T-cell (primary cell): ENCODE measurements at regions not wholly inside any gene's neighbourhood (a gene's known extent, or its start where the extent isn't known, plus 50 kb on each side); places are given as distances from the start of the nearest gene placed in this dataset.

Experiments
- ATAC-seq, 4 experiments: fragments of 200-7000 bp in 3 of 4; fragments of 150-1000 bp in 1 of 4; cut with Tn5 transposase; replicated peaks in 1 of 4; 1 replicate in 3 of 4; 2 replicates in 1 of 4; pipeline ENCODE4 v1.10.0; 2021; ENCODE audit warnings: moderate library complexity in 3 of 4, mild to moderate bottlenecking in 2 of 4, moderate number of reproducible peaks in 1 of 4
- CTCF ChIA-PET, 2 donors: fragments of 300-600 bp; sonication (Branson Sonifier 250); formaldehyde crosslinking; loops; one replicate each; lab custom pipeline; 2022; ENCODE audit warnings: antibody characterized with exemption in 2 of 2; lab: Charles Lee
- POLR2A ChIA-PET, 2 donors: fragments of 300-600 bp; sonication (Branson Sonifier 250); formaldehyde crosslinking; loops; one replicate each; lab custom pipeline; 2022; ENCODE audit warnings: antibody characterized with exemption in 2 of 2; lab: Charles Lee
- DNase-seq, 35 experiments: peaks; one replicate each; pipeline versions ENCODE4 v3.0.0 to v3.0.0-alpha.2; 2013 to 2023
- H3K27ac ChIP-seq: one replicate; pipeline ENCODE4 v1.5.1; 2013; ENCODE audit warnings: low read length
- H3K27me3 ChIP-seq, 2 experiments: replicated peaks in 1 of 2; 1 replicate in 1 of 2; 2 replicates in 1 of 2; pipeline versions ENCODE4 v1.6.1 to v1.7.0; 2013; ENCODE audit warnings: low read length in 1 of 2, mixed read lengths in 1 of 2; ENCODE audit not compliant: control insufficient read depth in 2 of 2, insufficient read depth in 2 of 2; ENCODE audit errors: extremely low read depth in 1 of 2
- H3K36me3 ChIP-seq, 2 donors: 1 replicate in 1 of 2; 2 replicates in 1 of 2; pipeline versions ENCODE4 v1.6.1 to v1.7.0; 2013; ENCODE audit warnings: low read length in 1 of 2; ENCODE audit not compliant: control insufficient read depth in 2 of 2, insufficient read depth in 1 of 2; ENCODE audit errors: extremely low read depth in 1 of 2
- H3K4me1 ChIP-seq, 2 experiments: 1 replicate in 1 of 2; 2 replicates in 1 of 2; pipeline versions ENCODE4 v1.6.1 to v1.7.0; 2013; ENCODE audit warnings: low read length in 2 of 2, mixed read lengths in 1 of 2; ENCODE audit not compliant: insufficient read depth in 2 of 2, control insufficient read depth in 1 of 2; ENCODE audit errors: extremely low read depth in 1 of 2
- H3K4me3 ChIP-seq, 2 donors: 1 replicate in 1 of 2; 2 replicates in 1 of 2; pipeline versions ENCODE4 v1.5.1 to v1.7.0; 2013; ENCODE audit warnings: mild to moderate bottlenecking in 2 of 2, low read length in 1 of 2, moderate library complexity in 1 of 2; ENCODE audit not compliant: control insufficient read depth in 1 of 2; ENCODE audit errors: extremely low read depth in 1 of 2
- H3K9me3 ChIP-seq: 2 replicates; pipeline ENCODE4 v1.7.0; 2013
- H3K27ac Mint-ChIP-seq, 2 donors: one replicate each; pipeline ENCODE4 v1.8.0; 2020 to 2021; ENCODE audit warnings: mild to moderate bottlenecking in 2 of 2, mixed read lengths in 2 of 2
- H3K27me3 Mint-ChIP-seq, 2 donors: one replicate each; pipeline ENCODE4 v1.8.0; 2021 to 2022; ENCODE audit warnings: mixed read lengths in 2 of 2
- H3K36me3 Mint-ChIP-seq: one replicate; pipeline ENCODE4 v1.8.0; 2021; ENCODE audit warnings: mixed read lengths
- H3K4me1 Mint-ChIP-seq, 3 donors: one replicate each; pipeline ENCODE4 v1.8.0; 2020 to 2022; ENCODE audit warnings: mixed read lengths in 3 of 3, mild to moderate bottlenecking in 1 of 3
- H3K4me3 Mint-ChIP-seq, 3 donors: one replicate each; pipeline ENCODE4 v1.8.0; 2020 to 2022; ENCODE audit warnings: mild to moderate bottlenecking in 3 of 3, mixed read lengths in 3 of 3, moderate library complexity in 3 of 3
- H3K9me3 Mint-ChIP-seq, 3 donors: one replicate each; pipeline ENCODE4 v1.8.0; 2020 to 2022; ENCODE audit warnings: mixed read lengths in 3 of 3
- WGBS: methylation state at CpG from one replicate; pipeline ENCODE4 v1.1.5; 2013; ENCODE audit warnings: missing lambda C conversion rate; ENCODE audit not compliant: insufficient coverage; 5-methylcytosine and 5-hydroxymethylcytosine counted together

DNA sequence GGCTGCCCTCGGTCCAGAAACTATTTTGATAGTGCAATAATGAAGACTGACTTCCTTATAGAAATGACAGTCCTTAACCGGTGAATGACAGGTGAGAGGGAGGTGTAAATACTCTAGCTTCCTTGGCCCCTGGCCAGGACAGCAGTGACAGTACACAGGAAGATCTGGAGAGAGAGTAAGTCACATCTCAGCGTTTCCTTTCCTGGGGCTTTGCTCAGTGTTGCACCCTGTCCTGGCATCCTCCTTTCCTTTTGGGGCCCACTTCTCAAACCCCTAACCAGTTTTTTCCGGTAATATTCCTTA lies 336.9 kb downstream of the CD83 start:
- Histone ChIP-seq H3K27ac (no peak overlapping the region), H3K4me1 (peaks cover 42 to 44% of the 10 kb centered on the region in 2 experiments), H3K4me3 (no peak overlapping the region), H3K27me3 (no peaks in the 10 kb centered on the region), H3K36me3 (no peaks in the 10 kb centered on the region), H3K9me3 (no peaks in the 10 kb centered on the region)
- DNase-seq (peak in 34 of 35 experiments; percentile 12 to 69 (median 32)), ATAC-seq (peak; percentile 46 to 80 (median 65))
- no peaks in the 10 kb centered on the region for H3K27me3 Mint-ChIP-seq
- 14% methylated on average over 2 of the region's 4 CpGs for WGBS
- H3K36me3 Mint-ChIP-seq, result no peaks in the 10 kb centered on the region
- peaks cover 54 to 59% (median 57%) of the 10 kb centered on the region in 3 donors for H3K4me1 Mint-ChIP-seq
- peak overlapping the region in 2 of 3 donors; percentile 18 to 77 for H3K4me3 Mint-ChIP-seq
- ChIA-PET POLR2A (no interaction called here), CTCF (interaction anchor here in 1 of 2 donors (0.5 to 0.6 kb wide), 3 partner anchors 39 to 526 kb away, joined by 3 read pairs; no protein-coding TSS in a partner anchor)
- H3K27ac Mint-ChIP-seq, result peak overlapping the region in 1 of 2 donors; percentile 68
- no peaks in the 10 kb centered on the region for H3K9me3 Mint-ChIP-seq

DNA sequence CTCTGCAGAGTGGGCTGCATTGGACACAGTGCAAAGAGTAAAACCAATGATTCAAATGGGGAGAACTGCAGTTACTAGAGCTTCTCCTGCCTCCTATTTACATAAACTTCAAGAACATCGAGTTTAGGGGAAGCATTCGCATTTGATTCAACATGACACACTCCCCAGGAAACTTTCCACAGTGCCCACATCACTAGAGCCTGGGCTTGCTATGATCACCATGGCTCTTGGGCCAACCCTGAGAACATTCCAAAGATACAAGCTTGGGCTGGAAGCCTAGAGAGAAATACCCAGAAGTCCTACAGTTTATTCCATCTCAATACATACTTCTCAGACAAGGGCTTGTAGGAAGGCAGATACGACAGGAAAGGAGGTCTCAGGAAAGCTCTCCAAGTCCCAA lies 337.9 kb downstream of the CD83 start:
- CTCF ChIA-PET, result no interaction called here
- POLR2A ChIA-PET, result interaction anchor here in 1 of 2 donors (0.6 kb wide), 1 partner anchor 846 kb away, joined by 4 read pairs; no protein-coding TSS in a partner anchor
- no peak overlapping the region for H3K27ac ChIP-seq
- Mint-ChIP-seq H3K27me3 (no peaks in the 10 kb centered on the region), H3K36me3 (no peaks in the 10 kb centered on the region), H3K27ac (no peak overlapping the region), H3K4me1 (peaks cover 44 to 49% (median 47%) of the 10 kb centered on the region in 3 donors), H3K4me3 (peak overlapping the region in 1 of 3 donors; percentile 77), H3K9me3 (no peaks in the 10 kb centered on the region)
- H3K36me3 ChIP-seq, result no peaks in the 10 kb centered on the region
- H3K9me3 ChIP-seq, result no peaks in the 10 kb centered on the region
- H3K27me3 ChIP-seq, result no peaks in the 10 kb centered on the region
- no peak for DNase-seq
- WGBS, result 60% methylated on average over 2 of the region's 3 CpGs
- ATAC-seq, result no peak
- no peak overlapping the region for H3K4me3 ChIP-seq
- peaks cover 32 to 37% of the 10 kb centered on the region in 2 experiments for H3K4me1 ChIP-seq

DNA sequence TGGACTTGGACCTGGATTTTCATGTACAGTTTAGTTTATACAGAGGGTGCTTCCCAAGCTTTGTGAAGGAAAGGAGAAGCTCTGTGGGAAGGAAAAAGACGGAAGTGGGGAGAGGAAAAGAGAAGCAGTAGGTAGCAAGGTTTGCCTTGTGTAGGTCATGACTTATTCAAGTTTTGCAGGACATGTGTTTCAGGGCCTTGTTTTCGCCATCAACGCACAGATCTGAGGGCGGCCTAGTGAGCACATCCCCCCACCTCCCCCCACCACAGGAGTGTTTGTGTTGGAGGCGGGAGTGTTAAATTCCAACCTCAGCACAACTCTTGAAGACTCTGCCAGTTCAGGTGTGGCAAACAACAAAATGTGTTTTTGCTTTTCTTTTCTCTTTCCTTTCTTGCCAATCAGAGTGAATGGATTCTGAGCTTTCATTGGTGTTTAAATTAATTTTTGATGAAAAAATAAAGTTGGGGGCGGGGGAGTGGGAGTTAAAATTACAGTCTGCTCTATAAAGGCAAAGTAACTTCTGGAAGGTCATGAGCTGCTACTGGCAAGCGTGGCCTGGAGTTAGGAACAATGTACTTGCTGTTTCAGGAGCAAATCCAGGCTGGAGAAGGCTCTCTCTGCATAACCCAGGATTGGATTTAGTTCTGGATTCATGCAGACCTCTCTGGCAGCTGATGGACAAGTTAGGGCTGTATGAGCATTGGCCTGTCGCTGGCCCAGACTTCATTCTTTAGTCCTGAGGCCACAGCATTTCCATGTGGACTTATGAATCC lies 338.5 kb downstream of the CD83 start:
- H3K4me1 Mint-ChIP-seq, result peaks cover 38 to 43% (median 42%) of the 10 kb centered on the region in 3 donors
- WGBS, result 100% methylated on average over 4 of the region's 8 CpGs
- DNase-seq, result no peak
- H3K27ac Mint-ChIP-seq, result no peak overlapping the region
- CTCF ChIA-PET, result no interaction called here
- ATAC-seq, result no peak
- Histone ChIP-seq H3K9me3 (no peaks in the 10 kb centered on the region), H3K4me3 (no peak overlapping the region), H3K36me3 (no peaks in the 10 kb centered on the region), H3K4me1 (peaks cover 33 to 37% of the 10 kb centered on the region in 2 experiments), H3K27ac (no peak overlapping the region), H3K27me3 (no peaks in the 10 kb centered on the region)
- H3K27me3 Mint-ChIP-seq, result no peaks in the 10 kb centered on the region
- no peaks in the 10 kb centered on the region for H3K36me3 Mint-ChIP-seq
- POLR2A ChIA-PET, result interaction anchor here in 1 of 2 donors (0.6 kb wide), 1 partner anchor 846 kb away, joined by 4 read pairs; no protein-coding TSS in a partner anchor
- H3K9me3 Mint-ChIP-seq, result no peaks in the 10 kb centered on the region
- no peak overlapping the region for H3K4me3 Mint-ChIP-seq

DNA sequence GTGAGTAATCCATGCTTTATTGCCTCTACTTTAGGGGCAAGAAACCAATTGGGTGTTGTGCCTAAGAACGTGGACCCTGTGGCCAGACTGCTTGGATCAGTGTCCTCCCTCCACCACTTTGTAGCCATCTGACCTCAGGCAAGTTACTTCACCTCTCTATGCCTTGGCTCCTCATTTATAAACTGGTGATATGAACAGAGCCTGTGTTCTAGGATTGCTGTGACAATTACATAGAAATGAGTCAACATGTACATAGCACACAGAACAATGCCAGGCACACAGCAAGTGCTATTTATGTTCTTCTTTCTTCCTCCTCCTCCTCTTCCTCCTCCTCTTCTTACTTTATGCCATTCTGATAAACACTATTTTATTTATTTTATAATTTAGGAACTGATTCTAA lies 339.4 kb downstream of the CD83 start:
- no CpG with 5 or more reads among the region's 1 CpG for WGBS
- peaks cover 37 to 38% (median 38%) of the 10 kb centered on the region in 3 donors for H3K4me1 Mint-ChIP-seq

DNA sequence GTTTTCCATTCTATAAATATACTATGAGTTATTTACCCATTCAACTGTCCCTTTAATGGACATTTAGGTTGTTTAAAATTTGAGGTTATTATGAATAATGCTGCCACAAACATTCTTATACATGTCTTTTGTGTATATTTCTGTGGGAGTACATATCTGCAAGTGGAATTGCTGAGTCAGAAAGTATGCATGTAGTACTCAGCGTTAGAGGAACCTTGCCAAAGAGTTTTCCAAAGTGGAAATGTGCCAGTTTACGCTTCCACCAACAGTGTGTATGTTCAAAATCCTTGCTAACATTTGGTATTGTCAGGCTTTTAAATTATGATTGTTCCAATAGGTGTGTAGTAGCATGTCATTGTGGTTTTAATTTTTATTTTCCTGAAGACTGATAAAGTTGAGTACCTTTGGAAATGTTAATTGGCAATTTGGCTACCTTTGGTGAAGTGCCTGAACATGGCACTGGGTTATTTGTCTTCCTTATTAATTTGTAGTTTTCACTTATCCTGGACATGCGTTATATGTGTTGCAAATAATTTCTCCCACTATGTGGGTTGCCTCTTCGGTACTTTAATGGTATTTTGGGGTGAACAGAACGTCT lies 341.2 kb downstream of the CD83 start:
- Histone ChIP-seq H3K36me3 (no peaks in the 10 kb centered on the region), H3K9me3 (no peaks in the 10 kb centered on the region), H3K4me3 (no peak overlapping the region), H3K4me1 (peaks cover 16 to 17% of the 10 kb centered on the region in 2 experiments), H3K27ac (no peak overlapping the region), H3K27me3 (no peaks in the 10 kb centered on the region)
- peaks cover 0 to 3% of the 10 kb centered on the region in 2 donors for H3K27me3 Mint-ChIP-seq
- CTCF ChIA-PET, result no interaction called here
- no peak overlapping the region for H3K4me3 Mint-ChIP-seq
- H3K27ac Mint-ChIP-seq, result no peak overlapping the region
- H3K4me1 Mint-ChIP-seq, result peaks cover 19 to 20% (median 20%) of the 10 kb centered on the region in 3 donors
- H3K36me3 Mint-ChIP-seq, result peaks cover 6% of the 10 kb centered on the region
- H3K9me3 Mint-ChIP-seq, result no peaks in the 10 kb centered on the region
- DNase-seq, result no peak
- WGBS, result 80% methylated on average over 1 of the region's 5 CpGs
- ATAC-seq, result no peak
- POLR2A ChIA-PET, result no interaction called here

More for the DNA sequence above, 339.4 kb downstream of the CD83 start:
- Histone ChIP-seq H3K36me3 (no peaks in the 10 kb centered on the region), H3K4me3 (no peak overlapping the region), H3K27ac (no peak overlapping the region), H3K4me1 (peaks cover 30 to 32% of the 10 kb centered on the region in 2 experiments), H3K9me3 (no peaks in the 10 kb centered on the region), H3K27me3 (no peaks in the 10 kb centered on the region)
- Mint-ChIP-seq H3K9me3 (no peaks in the 10 kb centered on the region), H3K36me3 (peaks cover 3% of the 10 kb centered on the region), H3K27ac (no peak overlapping the region), H3K4me3 (no peak overlapping the region), H3K27me3 (no peaks in the 10 kb centered on the region)
- POLR2A ChIA-PET, result no interaction called here
- ATAC-seq (no peak), DNase-seq (no peak)
- CTCF ChIA-PET, result no interaction called here

DNA sequence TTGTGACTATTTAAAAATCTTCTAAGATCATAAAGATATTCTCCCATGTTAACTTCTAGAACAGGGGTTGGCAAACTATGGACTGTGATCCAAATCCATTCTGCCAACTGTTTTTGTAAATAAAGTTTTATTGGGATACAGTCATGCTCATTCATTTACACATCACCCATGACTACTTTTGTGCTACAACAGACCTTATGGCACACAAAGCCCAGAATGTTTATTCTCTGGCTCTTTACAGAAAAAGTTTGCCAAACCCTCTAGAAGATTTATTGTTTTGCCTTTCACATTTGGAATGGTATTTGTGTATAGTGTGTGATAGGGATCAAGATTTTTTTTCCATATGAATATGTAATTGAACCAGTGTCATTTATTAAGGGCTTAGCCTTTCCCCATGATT lies 341.7 kb downstream of the CD83 start:
- Mint-ChIP-seq H3K4me1 (peaks cover 14 to 18% (median 15%) of the 10 kb centered on the region in 3 donors), H3K36me3 (peaks cover 6% of the 10 kb centered on the region), H3K9me3 (no peaks in the 10 kb centered on the region), H3K27me3 (peaks cover 0 to 3% of the 10 kb centered on the region in 2 donors), H3K27ac (no peak overlapping the region), H3K4me3 (no peak overlapping the region)
- H3K4me1 ChIP-seq, result peaks cover 11 to 12% of the 10 kb centered on the region in 2 experiments
- no peak overlapping the region for H3K4me3 ChIP-seq
- H3K27ac ChIP-seq, result no peak overlapping the region
- H3K36me3 ChIP-seq, result no peaks in the 10 kb centered on the region
- POLR2A ChIA-PET, result no interaction called here
- DNase-seq, result no peak
- no peak for ATAC-seq
- CTCF ChIA-PET, result no interaction called here
- H3K9me3 ChIP-seq, result no peaks in the 10 kb centered on the region
- H3K27me3 ChIP-seq, result no peaks in the 10 kb centered on the region
